ENCODE measurements at regions not wholly inside any gene's neighbourhood (a gene's known extent, or its start where the extent isn't known, plus 50 kb on each side); places are given as distances from the start of the nearest gene placed in this dataset.
A peak's percentile ranks its signal among the peaks of the same experiment; 100 is the strongest.

- no peak for DNase-seq
Measured at GRCh38 chr11:129291546-129291945, 84.1 kb upstream of the BARX2 start.

- DNase-seq, result no peak
Measured at GRCh38 chr11:129290966-129291365, 84.7 kb upstream of the BARX2 start.

- DNase-seq, result no peak
Measured at GRCh38 chr11:129289350-129290040, 86.2 kb upstream of the BARX2 start.

- no peak for DNase-seq
Measured at GRCh38 chr11:129287920-129288319, 87.7 kb upstream of the BARX2 start.

GRCh38 chr11:129286813-129287212, 88.8 kb upstream of the BARX2 start:
- DNase-seq, result peak; percentile 52

GRCh38 chr11:129285402-129285786, 90.3 kb upstream of the BARX2 start:
- DNase-seq, result peak; percentile 35

- DNase-seq, result peak; percentile 16
Measured at GRCh38 chr11:129283141-129283540, 91.0 kb upstream of the ARHGAP32 start.

- no peak for DNase-seq
Measured at GRCh38 chr11:129282634-129283033, 90.5 kb upstream of the ARHGAP32 start.

GRCh38 chr11:129281471-129282415, 89.6 kb upstream of the ARHGAP32 start:
- DNase-seq, result no peak

GRCh38 chr11:129280027-129280811, 88.1 kb upstream of the ARHGAP32 start:
- DNase-seq, result peak; percentile 56

- peak; percentile 77 for DNase-seq
Measured at GRCh38 chr11:129279326-129280026, 87.4 kb upstream of the ARHGAP32 start.

GRCh38 chr11:129278586-129279319, 86.6 kb upstream of the ARHGAP32 start:
- no peak for DNase-seq

- no peak for DNase-seq
Measured at GRCh38 chr11:129277198-129277843, 85.2 kb upstream of the ARHGAP32 start.

- no peak for DNase-seq
Measured at GRCh38 chr11:129275828-129276227, 83.7 kb upstream of the ARHGAP32 start.

GRCh38 chr11:129273944-129274711, 82.0 kb upstream of the ARHGAP32 start:
- no peak for DNase-seq

- DNase-seq, result no peak
Measured at GRCh38 chr11:129273322-129273721, 81.2 kb upstream of the ARHGAP32 start.

GRCh38 chr11:129271030-129271429, 78.9 kb upstream of the ARHGAP32 start:
- DNase-seq, result no peak

- no peak for DNase-seq
Measured at GRCh38 chr11:129270446-129270845, 78.3 kb upstream of the ARHGAP32 start.

GRCh38 chr11:129268371-129268770, 76.2 kb upstream of the ARHGAP32 start:
- DNase-seq, result no peak

GRCh38 chr11:129267716-129268115, 75.6 kb upstream of the ARHGAP32 start:
- no peak for DNase-seq

- DNase-seq, result no peak
Measured at GRCh38 chr11:129266536-129266935, 74.4 kb upstream of the ARHGAP32 start.

All from DMS79 treated with DMSO at 0.1 percent for 48 hours (cell line).